H1 (cell line): ENCODE measurements at regions not wholly inside any gene's neighbourhood (a gene's known extent, or its start where the extent isn't known, plus 50 kb on each side); places are given as distances from the start of the nearest gene placed in this dataset.

Experiments
- CTCF ChIA-PET: fragments of 300-600 bp; sonication (Branson Sonifier 250); formaldehyde crosslinking; loops from one replicate; lab custom pipeline; 2021; ENCODE audit not compliant: partially characterized antibody; lab: Charles Lee
- POLR2A ChIA-PET: fragments of 300-600 bp; sonication (Branson Sonifier 250); formaldehyde crosslinking; loops from one replicate; lab custom pipeline; 2021; ENCODE audit warnings: inconsistent platforms; ENCODE audit not compliant: partially characterized antibody; lab: Charles Lee
- DNase-seq, 2 experiments: peaks; one replicate each; pipeline versions ENCODE4 v3.0.0 to v3.0.0-alpha.2; 2010 to 2022; ENCODE audit warnings: low spot score in 2 of 2, low read depth in 1 of 2, mixed read lengths in 1 of 2
- FAIRE-seq: peaks from 2 replicates; lab custom pipeline; 2011; peaks lifted over from hg19 to GRCh38; lab: Jason Lieb, UNC
- H2AFZ ChIP-seq: 2 replicates; pipeline ENCODE4 v1.8.1; 2012; ENCODE audit warnings: low read length, inconsistent platforms
- H2AK5ac ChIP-seq: 2 replicates; pipeline ENCODE4 v1.6.1; 2013; ENCODE audit warnings: low read depth, low read length
- H2BK120ac ChIP-seq: replicated peaks from 2 replicates; pipeline ENCODE3; 2013; ENCODE audit warnings: low read depth, low read length, inconsistent platforms
- H2BK12ac ChIP-seq: 2 replicates; pipeline ENCODE4 v1.6.1; 2013; ENCODE audit warnings: low read depth, low read length
- H2BK15ac ChIP-seq: 2 replicates; pipeline ENCODE4 v1.6.1; 2013; ENCODE audit warnings: low read length
- H2BK20ac ChIP-seq: 2 replicates; pipeline ENCODE4 v1.6.1; 2013; ENCODE audit warnings: low read length
- H2BK5ac ChIP-seq: 2 replicates; pipeline ENCODE4 v1.6.1; 2013; ENCODE audit warnings: low read depth, low read length
- H3K14ac ChIP-seq: 2 replicates; pipeline ENCODE4 v1.6.1; 2013; ENCODE audit warnings: inconsistent platforms; ENCODE audit not compliant: insufficient read length
- H3K18ac ChIP-seq: 2 replicates; pipeline ENCODE4 v1.6.1; 2013; ENCODE audit warnings: low read length; ENCODE audit errors: extremely low read depth
- H3K23ac ChIP-seq: 2 replicates; pipeline ENCODE4 v1.6.1; 2013; ENCODE audit warnings: inconsistent platforms; ENCODE audit not compliant: insufficient read length
- H3K23me2 ChIP-seq: 2 replicates; pipeline ENCODE4 v1.6.1; 2013; ENCODE audit warnings: low read depth, low read length
- H3K27ac ChIP-seq: 2 replicates; pipeline ENCODE4 v1.6.1; 2011; ENCODE audit warnings: low read depth, low read length, inconsistent platforms
- H3K27me3 ChIP-seq, 4 experiments: replicated peaks in 1 of 4; 1 replicate in 1 of 4; 2 replicates in 3 of 4; pipeline versions ENCODE4 v1.6.1 to v1.8.1; 2011 to 2013; ENCODE audit warnings: low read length in 3 of 4, mild to moderate bottlenecking in 3 of 4, inconsistent platforms in 2 of 4, mixed read lengths in 2 of 4, moderate library complexity in 1 of 4; ENCODE audit not compliant: control insufficient read depth in 3 of 4, insufficient read depth in 3 of 4; ENCODE audit errors: extremely low read depth in 1 of 4
- H3K36me3 ChIP-seq, 4 experiments: 2 replicates each; pipeline versions ENCODE4 v1.6.1 to v1.8.1; 2011 to 2013; ENCODE audit warnings: mild to moderate bottlenecking in 4 of 4, low read length in 3 of 4, moderate library complexity in 2 of 4, control low read depth in 1 of 4, inconsistent platforms in 1 of 4; ENCODE audit not compliant: insufficient read depth in 4 of 4, control insufficient read depth in 2 of 4
- H3K4ac ChIP-seq: replicated peaks from 2 replicates; pipeline ENCODE3; 2013; ENCODE audit warnings: low read length, low read depth, mixed read lengths, inconsistent platforms; ENCODE audit not compliant: insufficient read length
- H3K4me1 ChIP-seq, 4 experiments: replicated peaks in 1 of 4; 1 replicate in 1 of 4; 2 replicates in 3 of 4; pipeline versions ENCODE4 v1.6.1 to v1.8.1; 2011 to 2013; ENCODE audit warnings: low read length in 3 of 4, inconsistent platforms in 2 of 4, mixed read lengths in 1 of 4; ENCODE audit not compliant: insufficient read depth in 4 of 4, control insufficient read depth in 3 of 4
- H3K4me2 ChIP-seq, 2 experiments: 2 replicates each; pipeline versions ENCODE4 v1.6.1 to v1.8.1; 2011 to 2013; ENCODE audit warnings: low read depth in 2 of 2, low read length in 2 of 2, control low read depth in 1 of 2, inconsistent platforms in 1 of 2, mild to moderate bottlenecking in 1 of 2; ENCODE audit not compliant: insufficient read depth in 1 of 2
- H3K4me3 ChIP-seq, 4 experiments: fragments of 200-600, 300-600 bp in 1 of 4; sonication (generic), shearing (Covaris generic), sonication (Bioruptor Twin) in 1 of 4; 2 replicates each; pipeline versions ENCODE4 v1.5.1 to v1.8.1; 2011 to 2016; ENCODE audit warnings: low read length in 4 of 4, low read depth in 3 of 4, control low read depth in 2 of 4, inconsistent platforms in 2 of 4, mild to moderate bottlenecking in 2 of 4, mixed read lengths in 1 of 4, moderate library complexity in 1 of 4; ENCODE audit not compliant: insufficient read depth in 2 of 4; ENCODE audit errors: extremely low read depth in 1 of 4
- H3K56ac ChIP-seq: replicated peaks from 2 replicates; pipeline ENCODE3; 2013; ENCODE audit warnings: low read depth, mild to moderate bottlenecking, mixed read lengths, low read length, inconsistent platforms; ENCODE audit not compliant: insufficient read length
- H3K79me1 ChIP-seq: 2 replicates; pipeline ENCODE4 v1.6.1; 2013; ENCODE audit warnings: low read depth, low read length, control low read depth
- H3K79me2 ChIP-seq, 2 experiments: 2 replicates each; pipeline versions ENCODE4 v1.6.1 to v1.8.1; 2012 to 2013; ENCODE audit warnings: low read length in 2 of 2, mild to moderate bottlenecking in 2 of 2, inconsistent platforms in 1 of 2; ENCODE audit not compliant: insufficient read depth in 2 of 2, control insufficient read depth in 1 of 2
- H3K9ac ChIP-seq, 4 experiments: replicated peaks in 1 of 4; 1 replicate in 1 of 4; 2 replicates in 3 of 4; pipeline versions ENCODE4 v1.6.1 to v1.8.1; 2011 to 2013; ENCODE audit warnings: low read depth in 3 of 4, low read length in 3 of 4, control low read depth in 2 of 4, mild to moderate bottlenecking in 2 of 4, moderate library complexity in 2 of 4, inconsistent platforms in 1 of 4; ENCODE audit errors: extremely low read depth in 1 of 4
- H3K9me3 ChIP-seq, 2 experiments: 2 replicates each; pipeline versions ENCODE4 v1.6.1 to v1.8.1; 2012 to 2013; ENCODE audit warnings: mild to moderate bottlenecking in 2 of 2, moderate library complexity in 2 of 2, control low read depth in 1 of 2, inconsistent platforms in 1 of 2, low read depth in 1 of 2, low read length in 1 of 2, mixed read lengths in 1 of 2; ENCODE audit not compliant: insufficient read depth in 2 of 2
- H4K20me1 ChIP-seq, 2 experiments: replicated peaks in 1 of 2; 2 replicates each; pipeline versions ENCODE3 to v1.8.1; 2011 to 2013; ENCODE audit warnings: inconsistent platforms in 2 of 2, low read length in 2 of 2, mild to moderate bottlenecking in 1 of 2; ENCODE audit not compliant: insufficient read depth in 2 of 2, control insufficient read depth in 1 of 2
- H4K5ac ChIP-seq: 2 replicates; pipeline ENCODE4 v1.6.1; 2013; ENCODE audit warnings: low read length, low read depth, mixed read lengths, inconsistent platforms; ENCODE audit not compliant: insufficient read length
- H4K8ac ChIP-seq: 2 replicates; pipeline ENCODE4 v1.8.0; 2013; ENCODE audit warnings: mild to moderate bottlenecking, moderate library complexity, low read length, inconsistent platforms; ENCODE audit not compliant: insufficient read depth; ENCODE audit errors: extremely low read depth
- H4K91ac ChIP-seq: replicated peaks from 2 replicates; pipeline ENCODE3; 2013; ENCODE audit warnings: low read length, mixed read lengths, inconsistent platforms; ENCODE audit not compliant: insufficient read length
- BRCA1 ChIP-seq: IDR thresholded peaks from 2 replicates; pipeline ENCODE4 v1.6.1; 2012; ENCODE audit warnings: low read depth, low read length, improper control_type of control experiment
- EGR1 ChIP-seq: IDR thresholded peaks from 2 replicates; pipeline ENCODE4 v1.6.1; 2011; ENCODE audit warnings: low read depth, low read length, borderline replicate concordance
- GTF2F1 ChIP-seq: IDR thresholded peaks from 2 replicates; pipeline ENCODE4 v1.6.1; 2012; ENCODE audit warnings: low read depth, low read length, improper control_type of control experiment, borderline replicate concordance
- HDAC6 ChIP-seq: IDR thresholded peaks from one replicate; pipeline ENCODE4 v1.7.1; 2012; ENCODE audit warnings: low read depth, mild to moderate bottlenecking, inconsistent platforms, low read length, moderate library complexity
- KDM1A ChIP-seq: fragments of 200-600, 300-600 bp; sonication (generic); IDR thresholded peaks from 2 replicates; pipeline ENCODE4 v1.7.1; 2016; ENCODE audit warnings: mild to moderate bottlenecking, low read length, borderline replicate concordance
- MAFK ChIP-seq: IDR thresholded peaks from 2 replicates; pipeline ENCODE4 v1.6.1; 2012; ENCODE audit warnings: low read depth, mild to moderate bottlenecking, improper control_type of control experiment, low read length
- RAD21 ChIP-seq, 2 experiments: IDR thresholded peaks in 1 of 2; conservative IDR thresholded peaks in 1 of 2; 2 replicates each; pipeline ENCODE4 v1.6.1; 2011; ENCODE audit warnings: low read depth in 2 of 2, low read length in 2 of 2, improper control_type of control experiment in 1 of 2, inconsistent platforms in 1 of 2, mild to moderate bottlenecking in 1 of 2, moderate library complexity in 1 of 2
- RFX5 ChIP-seq: IDR thresholded peaks from 2 replicates; pipeline ENCODE4 v1.6.1; 2011; ENCODE audit warnings: low read depth, low read length, improper control_type of control experiment, borderline replicate concordance
- RNF2 ChIP-seq: fragments of 200-900, 300-1000 bp; sonication (generic); IDR thresholded peaks from 2 replicates; pipeline ENCODE4 v1.7.1; 2016; ENCODE audit warnings: borderline replicate concordance, low read depth, mild to moderate bottlenecking, antibody characterized with exemption, low read length; ENCODE audit not compliant: poor library complexity, severe bottlenecking; ENCODE audit errors: missing control alignments
- SIRT6 ChIP-seq: IDR thresholded peaks from one replicate; pipeline ENCODE4 v1.7.1; 2012; ENCODE audit warnings: low read length, inconsistent platforms
- SP2 ChIP-seq: IDR thresholded peaks from 2 replicates; pipeline ENCODE4 v1.6.1; 2012; ENCODE audit warnings: mild to moderate bottlenecking, low read length, inconsistent platforms
- YY1 ChIP-seq: IDR thresholded peaks from 2 replicates; pipeline ENCODE4 v1.6.1; 2011; ENCODE audit warnings: low read depth, mild to moderate bottlenecking, low read length
- WGBS, 2 experiments: shearing (Covaris generic) in 1 of 2; methylation state at CpG; one replicate each; pipeline versions ENCODE4 v1.1.6 to v1.1.7; 2013 to 2015; ENCODE audit warnings: low lambda C conversion rate in 2 of 2, mixed read lengths in 2 of 2, inconsistent platforms in 1 of 2, low coverage in 1 of 2, missing lambda C conversion rate in 1 of 2; ENCODE audit not compliant: insufficient replicate concordance in 2 of 2, insufficient coverage in 1 of 2, insufficient read length in 1 of 2; ENCODE audit errors: extremely low coverage in 1 of 2, missing lambda C conversion rate in 1 of 2; 5-methylcytosine and 5-hydroxymethylcytosine counted together

GRCh38 chr13:50230662-50230978 is 215.4 kb downstream of the KCNRG start:
- H2BK15ac ChIP-seq: no peak overlapping the region
- H4K8ac ChIP-seq: no peak overlapping the region
- no peak overlapping the region for H2AFZ ChIP-seq
- H3K4me2 ChIP-seq: no peak overlapping the region
- no peaks in the 10 kb centered on the region for H3K36me3 ChIP-seq
- no peak overlapping the region for H3K23ac ChIP-seq
- CTCF ChIA-PET: no interaction called here
- 87% methylated on average over 2 of the region's 2 CpGs; no CpG with 5 or more reads in 1 of the 2 experiments for WGBS, 2 experiments
- H2BK120ac ChIP-seq: no peak overlapping the region
- H3K79me1 ChIP-seq: no peaks in the 10 kb centered on the region
- H2BK5ac ChIP-seq: no peak overlapping the region
- H4K20me1 ChIP-seq: no peaks in the 10 kb centered on the region
- DNase-seq (no peak), FAIRE-seq (no peak)
- no peak overlapping the region for H2BK20ac ChIP-seq
- no peak overlapping the region for H4K5ac ChIP-seq
- peaks cover 0 to 3% (median 2%) of the 10 kb centered on the region in 4 experiments; a peak in 2 of 7 replicates for H3K4me1 ChIP-seq
- H4K91ac ChIP-seq: no peak overlapping the region
- POLR2A ChIA-PET: no interaction called here
- H3K9ac ChIP-seq: no peak overlapping the region
- H3K4ac ChIP-seq: no peak overlapping the region
- H3K27me3 ChIP-seq: no peaks in the 10 kb centered on the region
- H3K9me3 ChIP-seq: peaks cover 0 to 3% of the 10 kb centered on the region in 2 experiments; a peak in 1 of 4 replicates
- H2AK5ac ChIP-seq: no peak overlapping the region
- no peak overlapping the region for H2BK12ac ChIP-seq
- no peak overlapping the region for H3K14ac ChIP-seq
- H3K56ac ChIP-seq: no peak overlapping the region
- H3K79me2 ChIP-seq: no peaks in the 10 kb centered on the region
- H3K4me3 ChIP-seq: no peak overlapping the region
- no peak overlapping the region for H3K18ac ChIP-seq
- no peaks in the 10 kb centered on the region for H3K23me2 ChIP-seq
- H3K27ac ChIP-seq: no peak overlapping the region
- no peak for TF ChIP-seq SP2
- no peak for TF ChIP-seq YY1
- no peak for TF ChIP-seq HDAC6
- no peak for TF ChIP-seq RAD21 (IDR thresholded peaks at IDR 0.05 in 1 of 2, conservative IDR thresholded peaks at IDR 0.05 in 1 of 2; ENCODE audit: low read depth in 2 of 2, low read length in 2 of 2)
- no peak for TF ChIP-seq RNF2
- no peak for TF ChIP-seq RFX5
- no peak for TF ChIP-seq EGR1
- no peak for TF ChIP-seq BRCA1
- TF ChIP-seq MAFK: no peak
- no peak for TF ChIP-seq GTF2F1
- no peak for TF ChIP-seq SIRT6
- TF ChIP-seq KDM1A: no peak
